Putamen (tissue), 1 donor: ENCODE measurements at regions not wholly inside any gene's neighbourhood (a gene's known extent, or its start where the extent isn't known, plus 50 kb on each side); places are given as distances from the start of the nearest gene placed in this dataset.

ENCODE experiments used
- DNase-seq: peaks from one replicate; pipeline ENCODE4 v3.0.0-alpha.2; 2016; ENCODE audit warnings: low spot score

GRCh38 chr6:126091466-126091865 lies 105.1 kb downstream of the TRMT11 start:
- no peak for DNase-seq

GRCh38 chr6:126093108-126093507 lies 106.8 kb downstream of the TRMT11 start:
- DNase-seq = no peak

GRCh38 chr6:126094411-126094810 lies 108.1 kb downstream of the TRMT11 start:
- peak; percentile 9 for DNase-seq

- DNase-seq = no peak
Observed at GRCh38 chr6:126100386-126100785, 114.0 kb downstream of the TRMT11 start.

GRCh38 chr6:126102358-126102757 lies 116.0 kb downstream of the TRMT11 start:
- no peak for DNase-seq

GRCh38 chr6:126103993-126104392 lies 117.7 kb downstream of the TRMT11 start:
- DNase-seq = no peak

GRCh38 chr6:126107475-126108166 lies 121.3 kb downstream of the TRMT11 start:
- DNase-seq = no peak

- DNase-seq = no peak
Observed at GRCh38 chr6:126110512-126111270, 124.4 kb downstream of the TRMT11 start.

GRCh38 chr6:126111327-126111726 lies 125.0 kb downstream of the TRMT11 start:
- DNase-seq = no peak

- DNase-seq = no peak
Observed at GRCh38 chr6:126112171-126112632, 125.9 kb downstream of the TRMT11 start.

GRCh38 chr6:126113261-126113660 lies 126.9 kb downstream of the TRMT11 start:
- no peak for DNase-seq

GRCh38 chr6:126117251-126117650 lies 130.9 kb downstream of the TRMT11 start:
- no peak for DNase-seq

- DNase-seq = no peak
Observed at GRCh38 chr6:126118058-126118755, 131.9 kb downstream of the TRMT11 start.

- no peak for DNase-seq
Observed at GRCh38 chr6:126118936-126119335, 132.6 kb downstream of the TRMT11 start.

GRCh38 chr6:126123226-126123625 lies 136.9 kb downstream of the TRMT11 start:
- DNase-seq = no peak

- no peak for DNase-seq
Observed at GRCh38 chr6:126127659-126128058, 141.3 kb downstream of the TRMT11 start.

- no peak for DNase-seq
Observed at GRCh38 chr6:126131246-126131645, 144.9 kb downstream of the TRMT11 start.

- DNase-seq = no peak
Observed at GRCh38 chr6:126133984-126134383, 147.6 kb downstream of the TRMT11 start.

- DNase-seq = no peak
Observed at GRCh38 chr6:126134491-126134890, 148.2 kb downstream of the TRMT11 start.

- DNase-seq = no peak
Observed at GRCh38 chr6:126140015-126140414, 153.7 kb downstream of the TRMT11 start.

- peak; percentile 38 for DNase-seq
Observed at GRCh38 chr6:126143761-126144251, 157.5 kb downstream of the TRMT11 start.

- DNase-seq = no peak
Observed at GRCh38 chr6:126145351-126145750, 159.0 kb downstream of the TRMT11 start.
